Activated CD8-positive, alpha-beta memory T cell treated with anti-CD3 and anti-CD28 coated beads for 1 hour (primary cell): ENCODE measurements at regions not wholly inside any gene's neighbourhood (a gene's known extent, or its start where the extent isn't known, plus 50 kb on each side); places are given as distances from the start of the nearest gene placed in this dataset.

Experiments used
- DNase-seq, 2 donors: peaks; one replicate each; pipeline ENCODE4 v3.0.0-alpha.2; 2020; ENCODE audit warnings: low read depth in 1 of 2; ENCODE audit errors: extremely low read depth in 1 of 2

DNA sequence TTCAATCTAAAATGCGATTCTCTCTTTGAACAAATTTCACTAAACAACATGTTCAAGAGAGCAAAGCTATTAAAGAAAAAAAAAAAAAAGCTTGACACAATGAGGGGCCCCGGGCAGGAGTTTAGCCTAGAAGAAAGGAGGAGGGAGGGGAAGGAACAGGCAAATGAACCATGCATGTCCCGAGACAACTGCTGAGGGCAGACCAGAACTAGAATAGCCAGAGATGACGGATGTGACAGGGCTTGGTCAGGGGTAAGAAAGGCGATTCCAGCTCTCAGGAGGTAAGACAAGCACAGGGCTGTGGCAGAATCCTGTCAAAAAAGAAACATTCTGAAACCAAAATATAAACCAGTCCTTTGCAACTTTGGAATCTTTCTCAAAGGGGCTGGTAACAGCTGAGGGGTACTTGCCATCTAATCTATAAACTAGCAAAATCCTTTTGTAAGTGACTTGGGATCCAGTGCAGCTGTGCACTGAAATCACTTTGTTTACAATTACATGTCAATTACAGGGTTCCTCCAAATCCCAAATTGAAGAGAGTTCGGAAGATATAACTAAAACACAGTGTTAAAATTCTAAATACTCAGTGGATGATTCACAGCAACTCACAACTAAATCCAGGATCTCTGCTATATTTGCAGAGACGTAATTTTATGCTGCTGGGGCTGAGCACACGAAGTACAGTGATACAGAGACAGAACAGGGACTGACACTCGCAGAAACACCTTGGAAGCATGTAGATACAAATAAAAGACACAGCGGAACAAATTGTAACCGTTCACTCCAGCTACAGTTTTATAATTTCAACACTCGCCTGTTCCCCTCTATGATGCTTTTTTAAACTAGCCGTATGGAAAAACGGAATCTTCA is 567.4 kb upstream of the ZFHX3 start:
- no peak for DNase-seq

DNA sequence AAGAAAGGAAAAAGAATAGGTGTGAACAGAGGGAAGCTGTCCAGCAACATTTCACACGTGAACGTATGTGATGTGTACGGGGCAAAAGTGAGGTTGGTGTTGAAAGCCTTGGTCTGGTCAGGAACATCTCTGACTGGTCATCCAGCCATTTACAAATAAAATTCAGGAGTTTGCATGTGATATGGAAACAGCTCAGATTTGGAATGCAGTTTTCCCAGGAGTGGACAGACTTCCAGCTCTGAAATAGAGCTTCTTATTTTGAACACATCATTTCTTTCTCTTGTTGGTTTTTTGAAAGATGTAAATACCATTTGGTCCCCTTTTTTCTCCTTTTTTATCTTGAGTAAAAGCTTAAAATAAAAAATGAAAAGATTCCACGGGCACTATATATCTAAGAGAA is 566.2 kb upstream of the ZFHX3 start:
- no peak for DNase-seq

DNA sequence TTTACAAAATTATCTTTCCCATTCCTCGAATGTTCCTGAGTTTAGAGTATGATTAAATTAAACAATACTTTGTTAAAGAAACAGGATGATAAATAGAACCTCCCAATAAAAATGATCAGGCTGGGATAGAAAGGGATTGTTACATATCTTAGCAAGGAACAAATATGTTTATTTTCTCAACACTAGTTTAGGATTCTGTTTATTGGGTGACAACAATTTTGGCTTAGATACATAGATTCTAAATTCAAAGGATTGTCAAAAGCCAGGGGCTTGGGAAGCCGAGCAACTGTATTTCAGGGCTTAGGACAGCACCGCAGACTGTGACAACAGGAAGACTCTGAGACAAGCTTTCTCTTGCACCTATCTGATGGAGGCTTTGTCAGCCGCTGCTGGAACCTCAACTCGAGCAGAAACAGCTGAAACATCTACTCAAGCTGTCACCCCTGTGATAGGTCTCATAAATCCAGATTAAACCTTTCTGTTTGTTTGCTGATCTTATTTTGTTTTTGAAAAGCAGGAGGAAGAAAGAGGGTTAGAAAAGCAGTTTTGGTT is 562.8 kb upstream of the ZFHX3 start:
- no peak for DNase-seq

DNA sequence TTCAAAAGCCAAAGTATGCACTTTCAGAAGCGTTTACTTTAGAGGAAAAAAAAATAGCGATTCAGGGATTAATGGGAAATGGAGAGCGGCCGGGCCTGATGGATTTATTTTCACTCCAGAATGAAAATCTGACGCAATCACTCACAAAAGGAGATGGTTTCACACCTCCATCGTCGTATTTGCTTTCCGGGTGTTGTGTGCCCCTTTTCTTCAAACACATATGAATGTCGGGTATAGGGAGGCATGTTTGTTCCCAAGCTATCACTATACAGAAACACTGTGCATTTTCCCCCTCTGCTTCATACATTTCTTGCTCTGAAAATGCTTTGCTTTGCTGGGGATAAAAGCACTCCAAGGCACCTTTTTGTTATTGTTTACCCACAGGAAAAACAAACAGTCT is 562.2 kb upstream of the ZFHX3 start:
- no peak for DNase-seq

DNA sequence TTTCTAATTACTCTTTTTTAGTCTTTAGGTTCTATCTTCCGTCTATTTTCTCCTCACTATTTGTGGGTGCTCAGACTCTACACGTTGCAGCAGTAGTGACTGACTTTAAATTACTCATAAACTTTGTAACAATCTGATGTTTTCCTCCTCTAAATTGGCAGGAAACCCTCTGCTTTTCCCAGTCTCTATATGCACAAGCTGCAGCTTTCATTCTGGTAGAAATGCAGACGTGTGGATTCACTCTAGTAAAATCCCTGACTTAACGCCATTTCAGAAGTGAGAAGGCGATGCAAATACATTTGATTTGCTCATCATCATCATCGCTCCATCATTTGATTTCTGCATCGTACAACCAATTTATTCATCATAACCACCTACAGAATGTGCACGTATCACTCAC is 561.0 kb upstream of the ZFHX3 start:
- DNase-seq: no peak

DNA sequence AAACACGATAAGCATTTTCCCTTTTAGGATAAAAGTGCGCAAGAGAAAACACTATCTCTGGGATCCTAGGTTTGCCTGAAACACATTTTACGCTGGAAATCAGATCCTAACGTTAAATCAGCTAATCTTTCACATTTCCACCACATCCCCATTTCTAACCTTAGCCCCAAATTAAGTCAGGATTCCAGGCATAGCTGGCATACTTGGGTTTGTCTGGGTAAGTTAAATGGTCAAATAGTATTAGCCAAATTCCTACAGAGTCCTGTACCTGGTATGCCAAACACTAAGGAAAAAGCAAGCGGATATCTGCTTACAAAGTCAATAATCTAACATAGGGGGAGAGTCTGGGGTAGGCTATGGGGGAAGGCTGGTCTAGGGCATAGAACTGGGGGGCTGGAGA is 557.4 kb upstream of the ZFHX3 start:
- no peak for DNase-seq

DNA sequence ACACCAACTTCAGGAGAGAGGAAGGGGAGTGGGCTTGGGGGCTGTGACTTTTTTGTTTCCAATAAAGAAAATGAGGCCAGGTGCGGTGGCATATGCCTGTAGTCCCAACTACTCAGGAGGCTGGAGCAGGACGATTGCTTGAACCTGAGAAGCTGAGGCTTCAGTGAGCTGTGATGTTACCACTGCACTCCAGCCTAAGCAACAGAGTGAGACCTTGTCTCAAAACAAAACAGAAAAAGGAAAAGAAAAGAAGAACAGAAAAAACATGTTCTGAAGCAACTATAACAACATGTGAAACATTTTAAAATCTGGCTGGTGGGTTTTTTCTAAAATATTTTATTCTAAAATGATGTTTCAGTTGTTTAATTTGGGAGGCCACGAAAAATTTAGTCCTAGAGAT is 554.0 kb upstream of the ZFHX3 start:
- no peak for DNase-seq

DNA sequence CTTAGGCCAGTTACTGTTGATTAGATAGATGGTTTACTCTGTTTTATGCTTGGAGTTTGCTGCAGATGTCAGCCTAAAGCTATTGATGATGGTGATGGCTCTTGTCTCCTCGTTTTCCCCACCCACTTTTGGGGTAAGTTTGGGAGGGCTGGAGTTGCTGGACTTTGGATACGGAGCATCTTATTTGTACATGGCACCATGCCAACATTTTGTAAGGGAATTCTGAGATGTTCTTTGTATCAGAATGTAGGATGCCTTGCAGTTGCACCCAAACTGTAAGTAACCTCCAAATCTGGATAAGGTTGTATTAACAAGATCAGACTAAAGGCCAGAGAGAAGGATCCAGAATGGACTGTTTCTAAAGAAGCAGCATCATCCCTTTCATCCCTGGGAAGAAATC is 551.9 kb upstream of the ZFHX3 start:
- DNase-seq: no peak

DNA sequence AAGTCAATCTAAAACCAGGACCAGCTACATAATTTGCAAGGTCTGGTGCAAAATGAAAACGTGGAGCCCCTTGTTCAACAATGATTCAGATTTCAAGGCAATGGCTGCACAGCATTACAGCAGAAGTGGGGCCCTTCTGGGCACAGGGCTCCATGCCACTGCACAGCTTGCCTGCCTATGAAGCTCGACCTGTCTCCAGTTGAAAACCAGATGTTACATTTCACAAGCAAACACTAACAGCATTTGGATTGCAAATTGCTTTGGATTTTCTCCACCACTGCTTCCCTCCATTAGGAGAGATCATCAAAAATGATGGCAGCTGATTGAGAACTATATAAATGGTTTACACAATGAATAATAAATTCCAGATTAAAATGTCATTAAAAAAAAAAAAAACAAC is 551.4 kb upstream of the ZFHX3 start:
- DNase-seq: no peak

DNA sequence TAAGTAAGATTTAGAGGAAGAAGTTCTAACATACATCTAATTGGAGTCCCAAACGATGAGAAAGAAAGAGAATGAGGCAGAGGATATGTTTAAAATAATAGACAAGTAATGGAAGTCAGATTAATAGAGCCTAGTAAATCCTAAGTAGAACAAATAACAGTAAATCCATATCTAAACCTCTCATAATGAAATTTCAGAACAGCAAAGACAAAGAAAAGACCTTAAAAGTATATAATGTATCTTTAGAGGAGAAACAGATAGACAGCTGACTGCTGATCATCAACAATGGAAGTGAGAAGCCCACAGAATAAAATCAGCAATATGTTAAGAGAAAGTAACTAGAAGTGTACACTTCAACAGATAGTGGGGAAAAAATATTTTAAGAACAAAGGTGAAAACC is 536.2 kb upstream of the ZFHX3 start:
- DNase-seq: no peak

DNA sequence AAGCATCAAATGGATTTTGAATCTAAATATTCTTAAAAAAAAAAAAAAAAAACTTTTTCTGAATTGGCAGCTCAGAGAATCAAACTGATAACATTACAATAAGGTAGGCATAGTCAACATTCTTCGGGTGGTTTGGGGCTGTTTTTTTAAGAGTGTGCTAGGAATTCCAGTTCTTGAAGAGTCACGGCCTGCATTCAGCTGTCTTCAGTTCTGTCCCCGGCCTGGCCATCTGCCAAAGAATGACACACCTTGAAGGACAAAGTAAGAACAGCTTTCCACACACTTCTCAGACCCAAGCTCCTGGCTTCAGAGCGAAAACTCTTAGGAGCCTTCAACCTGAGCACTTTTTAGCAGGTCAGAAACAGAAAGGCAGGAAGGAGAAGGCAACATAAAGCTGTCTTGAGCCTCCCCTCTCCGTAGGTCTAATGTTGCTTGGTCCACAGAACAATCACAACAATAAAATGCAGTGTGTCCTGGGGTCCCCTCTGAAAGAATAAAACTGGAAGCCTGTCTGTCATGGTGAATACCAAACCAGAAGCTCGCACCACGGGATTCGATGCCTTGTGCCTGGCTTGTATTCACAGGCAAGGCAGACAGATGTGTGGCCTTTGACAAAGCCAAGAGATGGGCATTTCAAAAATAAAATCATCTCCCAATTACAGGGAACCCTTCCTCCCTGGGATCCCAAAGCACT is 524.4 kb upstream of the ZFHX3 start:
- DNase-seq: no peak

DNA sequence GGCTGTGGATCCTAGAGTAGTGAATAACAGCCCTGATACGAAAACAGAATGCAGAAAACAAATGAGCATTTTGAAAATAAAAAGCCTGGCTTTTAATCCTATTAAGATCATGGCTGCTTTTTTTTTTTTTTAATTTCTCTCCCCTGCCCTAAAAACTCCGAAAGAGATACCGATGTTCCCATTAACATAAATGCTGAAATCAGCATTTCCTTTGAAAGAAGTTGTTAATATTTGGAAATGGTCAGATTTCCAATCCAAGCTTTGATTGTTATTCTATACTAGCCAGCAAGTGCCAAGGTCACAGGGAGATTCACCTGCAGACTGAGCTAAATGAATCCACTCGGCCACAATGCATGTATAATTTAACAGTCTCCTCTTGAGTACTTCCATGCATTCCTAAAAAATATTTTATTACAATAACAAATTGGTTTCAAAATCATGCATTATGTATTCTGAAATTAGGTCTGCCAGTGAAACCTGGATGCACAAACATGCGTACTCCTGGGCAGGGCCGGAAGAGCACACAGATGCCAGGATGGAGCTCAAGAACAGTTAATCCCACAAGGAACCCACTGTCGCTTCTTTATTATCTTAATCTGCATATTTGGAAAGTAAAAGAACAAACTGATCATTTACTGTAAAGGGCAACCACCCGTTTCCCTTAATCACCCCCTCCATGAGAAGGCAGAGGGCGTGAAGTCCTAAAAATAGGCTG is 521.5 kb upstream of the ZFHX3 start:
- DNase-seq: no peak

DNA sequence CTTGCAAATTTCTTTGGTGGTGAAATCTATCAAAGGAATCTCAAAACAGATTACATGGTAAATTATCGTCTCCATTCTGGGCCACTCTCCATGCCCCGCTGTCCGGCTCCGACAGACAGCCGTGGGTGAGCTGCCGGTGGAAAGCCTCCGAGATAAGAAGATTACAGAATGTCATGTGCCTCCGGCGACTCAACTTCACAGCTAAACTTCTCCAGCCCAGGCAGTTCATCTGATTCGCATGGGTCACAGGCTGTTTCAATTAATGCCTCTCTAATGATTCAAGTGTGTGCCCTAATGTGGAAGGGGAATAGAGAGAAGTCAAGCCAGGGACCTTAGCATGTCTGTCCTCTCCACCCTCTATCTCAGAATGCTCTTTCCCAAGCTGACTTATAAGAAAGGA is 520.8 kb upstream of the ZFHX3 start:
- DNase-seq: no peak

DNA sequence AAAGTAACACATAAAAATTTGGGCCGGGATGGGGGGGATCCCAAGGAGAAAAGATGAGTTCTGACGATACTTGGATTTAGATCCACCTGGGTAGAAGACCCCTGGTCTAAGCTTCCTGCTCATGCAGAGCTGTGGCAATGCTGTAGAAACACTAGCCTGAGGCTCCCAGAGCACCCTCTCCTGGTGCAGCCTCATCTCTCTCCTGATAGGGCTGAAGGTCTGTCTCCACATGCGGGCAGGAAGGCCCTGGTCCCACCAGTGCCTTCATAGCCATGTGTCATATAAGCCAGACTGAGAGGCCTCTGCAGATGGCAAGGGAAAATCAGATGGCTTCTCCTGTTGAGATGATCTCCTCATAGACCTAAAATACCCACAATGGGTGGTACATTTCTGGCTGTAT is 518.0 kb upstream of the ZFHX3 start:
- no peak for DNase-seq

DNA sequence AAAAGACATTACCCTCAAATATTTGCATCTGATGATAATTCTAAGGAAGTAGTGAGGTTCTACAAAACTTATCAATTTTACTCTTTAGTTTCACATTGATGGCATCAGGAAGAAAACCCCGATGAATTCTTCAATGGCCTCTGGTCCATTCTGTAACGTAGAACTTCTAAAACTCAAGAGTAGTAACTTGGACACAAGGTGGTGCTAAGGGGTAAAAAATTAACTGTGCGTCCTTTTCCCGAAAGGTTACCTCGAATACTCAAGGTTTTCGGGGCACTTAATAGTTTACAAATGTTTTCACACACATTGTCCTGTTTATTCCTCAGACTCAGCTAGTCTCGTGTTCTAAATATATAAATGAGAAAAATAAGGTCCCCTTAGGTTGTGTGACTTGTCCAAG is 517.3 kb upstream of the ZFHX3 start:
- DNase-seq: no peak

DNA sequence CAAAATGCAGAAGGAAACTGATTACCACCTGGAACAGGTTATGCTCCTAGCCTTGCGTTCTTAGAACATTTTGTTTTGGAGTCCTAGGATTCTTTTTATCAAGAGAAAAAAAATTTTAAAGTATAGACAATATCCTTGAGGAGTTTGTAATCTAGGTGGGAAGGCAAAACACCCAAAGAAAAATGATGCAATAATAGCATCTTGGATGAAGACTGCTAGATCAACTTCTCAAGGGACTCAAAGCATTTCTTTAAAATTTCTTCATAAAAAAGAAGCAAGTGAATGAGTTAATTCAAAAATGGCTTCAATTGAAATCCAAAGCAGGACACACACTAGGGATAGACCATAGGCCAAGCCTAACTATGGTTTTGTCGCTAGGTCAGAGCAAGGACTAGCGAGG is 515.8 kb upstream of the ZFHX3 start:
- DNase-seq: no peak

DNA sequence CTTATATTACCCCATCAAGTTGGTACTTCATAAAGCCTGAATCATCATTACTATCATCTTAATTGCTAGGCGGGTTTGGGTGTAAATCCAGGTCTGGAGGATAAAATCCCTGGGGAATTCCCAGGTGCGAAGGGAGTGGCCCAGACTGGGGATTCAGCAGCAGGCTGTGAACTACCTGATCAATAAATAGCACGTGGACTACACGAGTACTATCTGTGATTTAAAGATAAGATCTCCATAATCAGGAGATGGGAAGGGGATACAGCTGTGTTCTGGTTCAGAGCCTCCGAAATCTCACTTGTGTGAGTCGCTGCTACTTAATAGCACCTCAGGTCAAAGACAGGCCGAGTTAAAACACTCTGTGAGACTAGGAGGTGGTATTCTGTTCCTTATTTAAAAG is 512.6 kb upstream of the ZFHX3 start:
- no peak for DNase-seq

DNA sequence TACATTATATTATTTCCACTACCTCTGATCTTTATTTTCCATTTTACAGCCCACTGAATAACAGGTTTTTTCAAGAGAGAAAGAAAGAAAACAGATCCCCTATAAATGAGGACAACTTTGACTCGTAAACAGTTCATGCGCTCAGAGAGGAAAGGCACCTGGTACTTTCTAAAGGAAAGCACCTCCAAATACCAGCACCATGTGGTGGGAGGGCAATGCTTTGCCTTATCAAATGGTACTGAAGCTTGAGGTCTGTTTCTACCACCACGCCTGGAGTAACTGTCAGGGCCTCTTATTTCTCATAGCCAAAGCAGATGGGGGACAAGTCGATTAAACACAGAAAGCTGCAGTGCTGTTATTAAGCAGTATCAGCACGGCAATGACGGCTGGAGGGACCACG is 510.3 kb upstream of the ZFHX3 start:
- DNase-seq: no peak

DNA sequence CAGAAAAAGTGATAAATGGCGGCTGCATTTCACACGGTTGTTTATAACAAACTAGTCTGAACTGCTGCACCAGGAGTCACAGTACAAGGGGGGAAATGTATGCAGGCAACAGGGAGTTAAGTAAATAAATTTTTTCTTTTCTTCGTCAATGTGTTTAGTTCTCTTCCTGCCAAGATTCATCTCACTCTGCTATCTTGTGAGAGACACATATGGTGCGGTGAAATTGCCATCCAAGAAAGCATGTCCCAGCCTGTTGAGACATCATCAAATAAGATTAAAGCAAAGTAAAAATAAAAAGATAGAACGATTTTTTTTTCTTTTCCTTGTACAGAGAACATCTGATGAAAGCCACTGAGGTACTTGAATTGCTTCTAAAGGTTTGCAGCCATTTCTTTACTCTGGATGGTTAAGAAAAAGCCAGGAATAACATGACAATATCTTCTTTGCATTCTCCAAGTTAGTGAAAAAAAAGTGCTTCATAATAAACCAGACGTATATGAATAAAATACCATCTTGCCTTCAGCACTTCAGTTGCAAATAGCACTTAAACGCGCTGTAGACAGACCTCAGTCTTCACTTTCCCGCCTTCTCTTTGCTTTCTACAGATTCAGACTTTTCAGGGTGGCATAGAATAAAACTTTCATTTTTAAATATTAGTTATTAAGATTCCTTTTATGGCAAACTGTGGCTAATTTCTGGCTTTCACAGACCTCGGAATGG is 506.2 kb upstream of the ZFHX3 start:
- DNase-seq: no peak

DNA sequence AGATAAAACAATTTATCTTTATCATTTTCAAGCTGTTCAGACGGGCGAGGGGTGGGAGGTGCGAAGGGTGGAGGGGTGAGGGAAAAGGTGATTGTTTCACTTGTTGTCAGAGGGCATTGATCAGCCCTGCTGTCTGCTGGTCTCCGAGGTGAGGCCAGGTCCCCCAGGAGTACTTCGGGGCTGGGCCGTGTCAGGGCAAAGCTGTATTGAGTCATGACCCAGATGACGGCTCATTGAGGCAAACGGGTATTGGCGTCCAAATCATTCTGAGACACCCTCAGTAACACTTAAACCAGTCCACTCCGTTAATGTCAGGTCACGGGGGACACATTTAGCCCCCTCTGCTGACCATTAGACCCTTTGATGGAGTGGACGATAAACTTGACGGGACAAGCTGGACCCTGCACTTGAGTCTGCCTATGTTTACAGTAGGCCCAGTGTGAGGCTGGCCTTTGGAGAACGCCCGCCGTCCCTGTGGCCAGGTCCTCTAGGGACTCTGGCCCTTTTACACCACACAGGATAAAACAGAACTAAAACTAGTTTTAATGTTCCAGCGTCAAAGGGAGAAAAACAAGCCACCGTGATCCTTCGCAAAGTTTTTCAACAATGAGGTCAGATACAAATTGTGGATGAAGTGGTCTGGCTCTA is 502.2 kb upstream of the ZFHX3 start:
- DNase-seq: no peak
